SK-N-SH (cell line): ENCODE measurements at regions not wholly inside any gene's neighbourhood (a gene's known extent, or its start where the extent isn't known, plus 50 kb on each side); places are given as distances from the start of the nearest gene placed in this dataset.

ENCODE experiments used
- CTCF ChIA-PET: fragments of 300-600, 350-600 bp; formaldehyde crosslinking; extraction: SDS; loops from one replicate; lab custom pipeline; 2021; lab: Yijun Ruan, JAX
- POLR2A ChIA-PET: fragments of 350-600 bp; sonication (Branson Sonifier 250); formaldehyde crosslinking; extraction: SDS; loops from one replicate; lab custom pipeline; 2020; ENCODE audit warnings: antibody characterized with exemption, inconsistent platforms; lab: Yijun Ruan, JAX
- DNase-seq: peaks from one replicate; pipeline ENCODE4 v3.0.0; 2012
- H2AFZ ChIP-seq: fragments of 200-600 bp; sonication (generic); 2 replicates; pipeline ENCODE4 v1.8.1; 2016; ENCODE audit warnings: antibody characterized with exemption, mild to moderate bottlenecking, low read depth
- H3F3A ChIP-seq: fragments of 200-600 bp; sonication (generic); replicated peaks from 2 replicates; pipeline ENCODE3; 2016; ENCODE audit warnings: antibody characterized with exemption, mild to moderate bottlenecking; ENCODE audit not compliant: insufficient read depth
- H3K27ac ChIP-seq, 2 experiments: fragments of 200-500 bp in 1 of 2; fragments of 200-600 bp in 1 of 2; sonication (Bioruptor generic) in 1 of 2; sonication (generic), shearing (Covaris generic) in 1 of 2; 2 replicates each; pipeline versions ENCODE4 v1.5.1 to v1.6.1; 2014 to 2016; ENCODE audit warnings: low read depth in 2 of 2, inconsistent platforms in 1 of 2, low read length in 1 of 2, mild to moderate bottlenecking in 1 of 2, mixed read lengths in 1 of 2
- H3K27me3 ChIP-seq: fragments of 200-600 bp; sonication (generic), shearing (Covaris generic); 2 replicates; pipeline ENCODE4 v1.6.1; 2016; ENCODE audit warnings: mixed run types; ENCODE audit not compliant: insufficient read depth
- H3K36me3 ChIP-seq, 2 experiments: fragments of 200-500 bp in 1 of 2; fragments of 200-600 bp in 1 of 2; sonication (Bioruptor generic) in 1 of 2; sonication (generic) in 1 of 2; replicated peaks in 1 of 2; 2 replicates each; pipeline versions ENCODE3 to v1.5.1; 2014 to 2016; ENCODE audit warnings: low read length in 1 of 2, mild to moderate bottlenecking in 1 of 2; ENCODE audit not compliant: insufficient read depth in 2 of 2, control insufficient read depth in 1 of 2
- H3K4me1 ChIP-seq, 2 experiments: fragments of 200-500 bp in 1 of 2; fragments of 200-600 bp in 1 of 2; sonication (Bioruptor generic) in 1 of 2; sonication (generic), shearing (Covaris generic) in 1 of 2; 2 replicates each; pipeline versions ENCODE4 v1.5.1 to v1.6.1; 2014 to 2016; ENCODE audit warnings: low read depth in 1 of 2, low read length in 1 of 2, mixed run types in 1 of 2; ENCODE audit not compliant: insufficient read depth in 2 of 2, control insufficient read depth in 1 of 2
- H3K4me2 ChIP-seq: fragments of 200-600 bp; sonication (generic), shearing (Covaris generic); 2 replicates; pipeline ENCODE4 v1.6.1; 2017; ENCODE audit warnings: mixed run types
- H3K4me3 ChIP-seq, 2 experiments: fragments of 200-500 bp in 1 of 2; fragments of 200-600 bp in 1 of 2; sonication (Bioruptor generic) in 1 of 2; sonication (generic), shearing (Covaris generic) in 1 of 2; 2 replicates each; pipeline versions ENCODE4 v1.5.1 to v1.8.1; 2014 to 2016; ENCODE audit warnings: low read depth in 2 of 2, inconsistent platforms in 1 of 2, low read length in 1 of 2, mild to moderate bottlenecking in 1 of 2, mixed read lengths in 1 of 2, moderate library complexity in 1 of 2
- H3K79me2 ChIP-seq: fragments of 200-600 bp; sonication (generic); 2 replicates; pipeline ENCODE4 v1.8.1; 2017; ENCODE audit warnings: mild to moderate bottlenecking; ENCODE audit not compliant: insufficient read depth
- H3K9ac ChIP-seq: fragments of 200-600 bp; sonication (generic); 2 replicates; pipeline ENCODE4 v1.6.1; 2017; ENCODE audit warnings: mixed run types
- H3K9me2 ChIP-seq: fragments of 200-600 bp; sonication (generic); 2 replicates; pipeline ENCODE4 v1.6.1; 2017; ENCODE audit warnings: mixed run types
- H3K9me3 ChIP-seq: fragments of 200-600 bp; sonication (generic); 2 replicates; pipeline ENCODE4 v1.6.1; 2017; ENCODE audit warnings: mixed run types, mild to moderate bottlenecking, moderate library complexity
- H4K20me1 ChIP-seq: fragments of 200-600 bp; sonication (generic); 2 replicates; pipeline ENCODE4 v1.6.1; 2017; ENCODE audit warnings: mild to moderate bottlenecking, mixed run types; ENCODE audit not compliant: insufficient read depth
- ELF1 ChIP-seq: IDR thresholded peaks from 2 replicates; pipeline ENCODE4 v1.4.0; 2012
- FOXM1 ChIP-seq: IDR thresholded peaks from 2 replicates; pipeline ENCODE4 v1.4.0; 2012; ENCODE audit warnings: low read depth, mild to moderate bottlenecking
- GATA2 ChIP-seq: sonication (generic); formaldehyde crosslinking; IDR thresholded peaks from 2 replicates; pipeline ENCODE4 v1.5.0; 2020; ENCODE audit warnings: mild to moderate bottlenecking, missing genetic modification reagents
- IRF3 ChIP-seq: fragments of 150-350 bp; IDR thresholded peaks from 2 replicates; pipeline ENCODE4 v1.6.1; 2016; ENCODE audit warnings: mild to moderate bottlenecking, low read depth, low read length
- JUND ChIP-seq: IDR thresholded peaks from 2 replicates; pipeline ENCODE4 v1.4.0; 2012
- MXI1 ChIP-seq: IDR thresholded peaks from 2 replicates; pipeline ENCODE4 v1.6.1; 2012; ENCODE audit warnings: mild to moderate bottlenecking, low read depth, low read length, improper control_type of control experiment
- PBX3 ChIP-seq: IDR thresholded peaks from 2 replicates; pipeline ENCODE4; 2012
- RAD21 ChIP-seq: IDR thresholded peaks from 2 replicates; pipeline ENCODE4 v1.6.1; 2012; ENCODE audit warnings: mild to moderate bottlenecking, low read length
- TAF1 ChIP-seq: IDR thresholded peaks from 2 replicates; pipeline ENCODE4 v1.6.1; 2012; ENCODE audit warnings: low read depth, mild to moderate bottlenecking, low read length, moderate library complexity, borderline replicate concordance
- WGBS: methylation state at CpG from one replicate; pipeline ENCODE4 v1.1.6; 2017; ENCODE audit warnings: low lambda C conversion rate; 5-methylcytosine and 5-hydroxymethylcytosine counted together
- TF ChIP-seq, protein P1 (sequence below): IDR thresholded peaks from 2 replicates; pipeline ENCODE4 v1.4.0; 2012; ENCODE audit warnings: low read depth
- TF ChIP-seq, protein P2 (sequence below): fragments of 150-350 bp; IDR thresholded peaks from 2 replicates; pipeline ENCODE4 v1.6.1; 2017; ENCODE audit warnings: antibody characterized with exemption, low read length, low read depth, borderline replicate concordance

GRCh38 chr2:204159526-204159925 is 223.0 kb downstream of the ICOS start:
- Histone ChIP-seq H3K9me2 (no peaks in the 10 kb centered on the region), H3K27me3 (no peaks in the 10 kb centered on the region), H3K36me3 (no peaks in the 10 kb centered on the region), H3K4me2 (no peak overlapping the region), H3K9ac (no peak overlapping the region), H3K4me3 (no peak overlapping the region), H3F3A (no peaks in the 10 kb centered on the region), H3K4me1 (no peaks in the 10 kb centered on the region), H3K9me3 (no peaks in the 10 kb centered on the region), H3K79me2 (no peaks in the 10 kb centered on the region), H2AFZ (no peak overlapping the region), H4K20me1 (no peaks in the 10 kb centered on the region), H3K27ac (no peak overlapping the region)
- ChIA-PET CTCF (interaction anchor here (1.4 kb wide), 1 partner anchor 14 kb away, joined by 5 read pairs; no protein-coding TSS in a partner anchor), POLR2A (no interaction called here)
- TF ChIP-seq IRF3 (no peak), MXI1 (no peak), RAD21 (no peak), JUND (no peak), TAF1 (no peak), PBX3 (no peak), GATA2 (no peak), FOXM1 (no peak)
- TF ChIP-seq, protein P1, sequence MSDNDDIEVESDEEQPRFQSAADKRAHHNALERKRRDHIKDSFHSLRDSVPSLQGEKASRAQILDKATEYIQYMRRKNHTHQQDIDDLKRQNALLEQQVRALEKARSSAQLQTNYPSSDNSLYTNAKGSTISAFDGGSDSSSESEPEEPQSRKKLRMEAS: no peak
- 39% methylated on average over 3 of the region's 3 CpGs for WGBS
- DNase-seq: no peak

- Histone ChIP-seq H3K79me2 (no peaks in the 10 kb centered on the region), H3K9me2 (no peaks in the 10 kb centered on the region)
- CTCF ChIA-PET: interaction anchor here (1.0 kb wide), 1 partner anchor 16 kb away, joined by 5 read pairs; no protein-coding TSS in a partner anchor
Observed at GRCh38 chr2:204160989-204161388, 224.4 kb downstream of the ICOS start.

More at GRCh38 chr2:204160989-204161388, 224.4 kb downstream of the ICOS start:
- no peak for DNase-seq
- no peak overlapping the region for H2AFZ ChIP-seq
- no peak overlapping the region for H3K4me3 ChIP-seq
- no peaks in the 10 kb centered on the region for H3K36me3 ChIP-seq
- no peaks in the 10 kb centered on the region for H3F3A ChIP-seq
- H3K27me3 ChIP-seq: no peaks in the 10 kb centered on the region
- TF ChIP-seq, protein P2, sequence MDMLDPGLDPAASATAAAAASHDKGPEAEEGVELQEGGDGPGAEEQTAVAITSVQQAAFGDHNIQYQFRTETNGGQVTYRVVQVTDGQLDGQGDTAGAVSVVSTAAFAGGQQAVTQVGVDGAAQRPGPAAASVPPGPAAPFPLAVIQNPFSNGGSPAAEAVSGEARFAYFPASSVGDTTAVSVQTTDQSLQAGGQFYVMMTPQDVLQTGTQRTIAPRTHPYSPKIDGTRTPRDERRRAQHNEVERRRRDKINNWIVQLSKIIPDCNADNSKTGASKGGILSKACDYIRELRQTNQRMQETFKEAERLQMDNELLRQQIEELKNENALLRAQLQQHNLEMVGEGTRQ: no peak
- no peak for TF ChIP-seq ELF1
- TF ChIP-seq PBX3: no peak
- TF ChIP-seq, all 33 proteins: peak for 0
- Histone ChIP-seq H3K4me1 (no peaks in the 10 kb centered on the region), H4K20me1 (no peaks in the 10 kb centered on the region), H3K27ac (no peak overlapping the region), H3K9ac (no peak overlapping the region), H3K9me3 (no peaks in the 10 kb centered on the region), H3K4me2 (no peak overlapping the region)
- POLR2A ChIA-PET: no interaction called here
